EL (cell line): ENCODE measurements at regions not wholly inside any gene's neighbourhood (a gene's known extent, or its start where the extent isn't known, plus 50 kb on each side); places are given as distances from the start of the nearest gene placed in this dataset.
"Not testable (repeated sequence)": the region's sequence is repeated elsewhere in the genome, so short reads cannot be mapped to it uniquely, and the experiment has no call there.

ENCODE experiments used
- DNase-seq: peaks from one replicate; pipeline ENCODE4 v3.0.0-alpha.2; 2016

DNA sequence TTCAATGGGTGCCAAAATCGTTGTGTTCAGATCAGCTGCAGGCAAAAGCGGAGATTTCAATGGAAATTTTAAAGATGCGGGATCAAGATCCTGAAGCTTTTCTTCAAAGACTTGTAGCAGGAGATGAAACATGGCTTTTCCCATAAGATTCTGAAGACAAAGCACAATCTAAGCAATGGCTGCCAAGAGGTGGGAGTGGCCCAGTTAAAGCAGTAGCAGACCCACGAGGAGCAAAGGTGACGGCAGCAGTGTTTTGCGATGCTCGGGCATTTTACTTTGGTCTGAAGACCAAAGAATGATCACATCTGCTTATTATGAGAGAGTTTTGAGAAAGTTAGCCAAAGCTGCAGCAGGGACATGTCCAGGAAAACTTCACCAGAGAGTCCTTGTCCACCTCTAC is 222.9 kb downstream of the DSC3 start:
- no peak for DNase-seq

DNA sequence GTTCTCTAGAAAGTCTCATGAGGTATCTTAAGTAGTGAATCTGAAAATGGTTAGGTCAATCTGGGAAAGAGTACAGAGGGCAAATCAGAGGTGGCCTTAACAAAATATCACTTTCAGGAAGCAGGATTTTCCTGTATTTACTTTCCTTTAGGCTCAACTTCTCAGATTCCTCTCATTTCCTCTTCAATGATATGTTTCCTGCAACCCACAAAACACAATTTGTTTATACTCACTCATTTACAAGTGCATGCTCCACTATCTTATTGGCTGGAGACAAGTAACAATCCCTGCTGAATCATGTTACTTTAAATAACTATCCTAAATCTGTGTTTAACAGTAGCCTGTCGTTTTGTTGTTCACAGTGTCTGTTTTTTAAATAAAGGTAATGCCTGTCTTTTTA is 228.1 kb downstream of the DSC3 start:
- DNase-seq: no peak

GRCh38 chr18:30811580-30811979 is 231.0 kb downstream of the DSC3 start:
- DNase-seq: no peak

DNA sequence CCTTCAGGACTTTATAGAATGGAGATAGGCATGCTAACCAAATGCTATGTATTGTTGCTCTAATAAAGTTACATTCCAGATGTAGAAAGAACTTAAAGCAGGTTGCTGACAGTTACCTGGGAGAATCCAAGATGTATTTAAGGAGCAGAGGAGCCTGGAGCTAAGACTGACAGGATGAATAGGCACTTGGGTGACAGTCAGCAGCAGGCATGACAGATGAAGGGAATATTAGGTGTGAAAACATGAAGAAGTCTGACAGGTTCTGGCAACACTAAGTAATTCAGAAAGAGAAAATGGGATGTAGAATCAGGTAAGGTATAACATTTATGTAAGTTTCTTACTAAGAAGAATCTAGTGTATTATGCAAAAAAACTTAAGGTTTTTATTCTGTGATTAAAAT is 232.0 kb downstream of the DSC3 start:
- no peak for DNase-seq

DNA sequence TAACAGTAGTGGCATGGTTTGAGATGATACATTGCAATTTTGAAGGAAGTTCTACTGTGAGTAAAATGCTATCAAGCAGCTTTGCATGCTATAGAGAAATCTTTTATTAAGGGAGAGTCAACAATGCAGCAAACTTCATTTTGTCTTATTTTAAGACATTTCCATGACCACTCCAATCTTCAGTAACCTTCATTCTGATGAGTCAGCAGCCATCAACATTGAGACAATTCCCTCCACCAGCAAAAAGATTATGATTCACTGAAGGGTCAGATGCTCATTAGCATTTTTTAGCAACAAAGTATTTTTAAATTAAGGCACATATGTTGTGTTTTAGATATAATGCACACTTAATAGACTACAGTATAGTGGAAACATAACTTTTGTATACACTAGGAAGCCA is 235.7 kb downstream of the DSC3 start:
- DNase-seq: no peak

GRCh38 chr18:30800800-30801199 is 241.7 kb downstream of the DSC3 start:
- DNase-seq: no peak

DNA sequence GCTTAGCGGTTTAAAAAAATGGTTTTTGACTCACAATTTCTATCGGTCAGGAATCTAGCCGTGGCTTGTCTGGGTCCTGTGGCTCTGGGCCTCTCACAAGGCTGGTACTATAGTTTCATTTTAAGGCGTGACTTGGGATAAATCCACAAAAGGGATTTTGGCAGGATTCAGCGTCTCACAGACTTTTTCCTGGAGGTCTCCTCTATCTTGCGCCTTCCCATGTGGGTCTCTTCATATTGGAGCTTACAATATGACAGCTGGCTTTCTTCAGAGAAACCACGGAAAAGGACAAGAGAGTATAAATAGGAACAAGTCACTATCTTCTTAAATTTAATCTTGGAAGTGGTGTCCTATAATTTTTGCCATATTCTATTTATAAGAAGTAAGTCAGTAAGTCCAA is 250.5 kb downstream of the DSC3 start:
- no peak for DNase-seq

GRCh38 chr18:30788411-30788991 is 254.0 kb downstream of the DSC3 start:
- not testable (repeated sequence) for DNase-seq

DNA sequence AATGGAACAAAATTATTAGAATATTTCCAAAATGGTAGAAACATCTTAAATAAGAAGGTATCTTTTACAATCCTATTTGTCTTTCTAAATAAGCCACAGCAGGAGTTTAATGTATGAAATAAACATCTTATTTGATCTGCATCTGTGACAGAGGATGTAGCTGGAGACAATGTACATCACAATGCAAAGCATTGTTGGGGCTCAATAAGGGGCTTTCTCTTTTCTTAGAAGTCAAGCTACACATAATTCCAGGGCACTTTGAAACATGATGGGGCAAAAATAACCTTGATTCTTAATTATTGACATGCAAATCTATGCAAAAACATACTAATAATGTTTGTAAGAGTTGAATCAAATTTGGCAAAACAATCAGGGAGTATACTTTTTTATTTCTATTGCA is 255.1 kb downstream of the DSC3 start:
- DNase-seq: no peak

- DNase-seq: no peak
Measured at GRCh38 chr18:30781601-30782000, 260.9 kb downstream of the DSC3 start.

DNA sequence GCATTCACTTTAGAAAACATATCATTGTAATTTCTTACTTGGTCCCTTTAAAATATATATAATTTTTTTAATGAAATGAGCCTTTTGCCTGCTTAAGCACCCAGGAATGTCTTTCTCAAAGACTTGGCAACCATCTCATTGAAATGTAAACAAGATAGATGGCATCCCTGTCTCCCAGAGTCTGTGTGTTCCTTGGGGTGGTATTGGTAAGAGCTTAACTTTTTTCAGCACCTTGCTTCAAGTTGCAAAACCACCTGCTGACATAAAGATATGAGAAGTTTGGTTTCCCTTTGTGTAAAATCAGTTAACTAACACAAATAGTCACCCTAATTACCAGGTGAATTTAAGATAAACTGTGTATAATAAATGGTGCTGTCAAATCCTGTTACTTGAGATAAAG is 266.9 kb downstream of the DSC3 start:
- no peak for DNase-seq

DNA sequence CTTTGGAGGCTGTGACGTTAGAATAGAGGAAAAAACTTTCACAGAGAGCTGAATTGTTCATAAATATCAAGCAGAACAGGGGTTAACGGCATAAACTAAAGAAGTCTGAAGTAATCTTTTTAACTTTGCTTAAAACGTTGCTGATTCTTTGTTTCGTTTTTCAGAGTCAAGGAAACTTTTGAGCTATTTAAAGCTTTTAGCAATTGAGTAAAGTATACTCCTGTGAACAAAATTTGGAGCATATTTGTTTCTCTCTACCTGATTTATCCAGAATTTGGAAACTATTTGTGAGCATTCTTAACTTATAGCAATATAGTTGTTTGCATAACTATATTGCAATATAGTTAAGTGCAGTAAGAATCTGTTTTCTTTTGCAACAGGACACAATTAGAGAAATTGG is 270.4 kb downstream of the DSC3 start:
- DNase-seq: not testable (repeated sequence)

DNA sequence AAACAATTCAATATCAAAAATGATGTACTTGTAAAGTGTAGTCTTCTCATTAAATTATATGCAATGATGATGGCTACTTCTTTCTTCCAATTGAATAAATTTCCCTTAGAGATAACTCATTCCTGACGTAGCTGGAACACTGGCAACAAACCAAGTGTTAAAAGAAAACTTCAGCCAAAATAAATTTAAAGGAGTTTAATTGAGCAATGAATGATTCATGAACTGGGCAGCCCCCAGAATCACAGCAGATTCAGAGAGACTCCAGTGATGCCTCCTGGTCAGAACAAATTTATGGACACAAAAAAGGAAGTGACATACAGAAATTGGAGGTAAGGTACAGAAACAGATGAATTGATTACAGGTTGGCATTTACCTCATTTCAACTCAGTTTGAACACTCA is 276.5 kb downstream of the DSC3 start:
- no peak for DNase-seq

- DNase-seq: no peak
Measured at GRCh38 chr18:30765247-30765646, 277.3 kb downstream of the DSC3 start.

DNA sequence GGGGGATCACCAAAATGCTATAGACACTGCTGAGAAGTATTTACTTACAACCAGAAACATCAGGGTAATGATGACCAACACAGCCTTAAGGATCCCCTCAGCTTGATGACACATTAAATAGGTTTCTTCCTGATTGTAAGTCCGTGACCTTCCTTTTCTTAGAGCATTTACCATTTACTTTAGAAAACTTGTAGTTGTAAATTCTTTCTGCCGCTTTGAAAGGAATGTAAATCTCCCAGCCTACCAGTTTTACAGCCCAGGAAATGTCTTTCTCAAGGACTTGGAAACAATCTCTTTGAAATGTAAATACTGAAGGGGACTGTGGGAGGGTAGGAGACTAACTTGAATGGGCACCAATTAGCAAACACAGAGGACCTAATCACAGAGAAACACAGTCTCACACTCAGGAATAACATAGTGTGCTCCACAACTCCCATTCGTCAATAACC is 278.6 kb downstream of the DSC3 start:
- no peak for DNase-seq

- no peak for DNase-seq
Measured at GRCh38 chr18:30754846-30755245, 287.7 kb downstream of the DSC3 start.

DNA sequence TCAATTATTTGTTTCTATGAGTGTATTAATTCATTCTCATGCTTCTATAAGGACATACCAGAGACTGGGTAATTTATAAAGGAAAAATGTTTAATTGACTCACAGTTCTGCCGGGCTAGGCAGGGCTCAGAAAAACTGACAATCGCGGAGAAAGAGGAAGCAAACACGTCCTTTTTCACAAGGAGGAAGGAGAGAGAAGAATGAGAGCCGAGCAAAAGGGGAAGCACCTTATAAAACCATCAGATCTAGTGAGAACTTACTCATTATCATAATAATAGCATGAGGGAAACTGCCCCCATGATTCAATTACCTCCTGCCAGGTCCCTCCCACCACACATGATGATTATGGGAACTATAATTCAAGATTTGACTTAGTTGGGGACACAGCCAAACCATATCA is 294.0 kb downstream of the DSC3 start:
- no peak for DNase-seq

- no peak for DNase-seq
Measured at GRCh38 chr18:30746224-30746623, 296.3 kb downstream of the DSC3 start.

DNA sequence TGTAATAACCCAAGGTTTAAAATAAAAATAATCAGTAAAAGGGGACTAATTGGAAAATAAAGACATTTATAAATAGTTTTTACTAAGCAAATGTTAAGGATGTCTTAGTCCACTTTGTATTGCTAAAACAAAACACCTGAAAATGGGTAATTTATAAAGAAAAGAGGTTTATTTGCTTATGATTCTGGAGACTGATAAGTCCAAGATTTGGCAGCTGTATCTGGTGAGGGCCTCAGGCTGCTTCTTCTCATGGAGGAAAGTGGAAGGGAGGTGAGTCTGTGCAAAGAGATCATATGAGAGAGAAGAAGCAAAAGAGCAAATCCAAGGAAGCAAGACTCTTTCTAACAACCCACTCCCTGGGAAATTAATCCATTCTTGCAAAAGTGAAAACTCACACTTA is 299.5 kb downstream of the DSC3 start:
- DNase-seq: no peak

- no peak for DNase-seq
Measured at GRCh38 chr18:30730915-30731314, 311.6 kb downstream of the DSC3 start.

DNA sequence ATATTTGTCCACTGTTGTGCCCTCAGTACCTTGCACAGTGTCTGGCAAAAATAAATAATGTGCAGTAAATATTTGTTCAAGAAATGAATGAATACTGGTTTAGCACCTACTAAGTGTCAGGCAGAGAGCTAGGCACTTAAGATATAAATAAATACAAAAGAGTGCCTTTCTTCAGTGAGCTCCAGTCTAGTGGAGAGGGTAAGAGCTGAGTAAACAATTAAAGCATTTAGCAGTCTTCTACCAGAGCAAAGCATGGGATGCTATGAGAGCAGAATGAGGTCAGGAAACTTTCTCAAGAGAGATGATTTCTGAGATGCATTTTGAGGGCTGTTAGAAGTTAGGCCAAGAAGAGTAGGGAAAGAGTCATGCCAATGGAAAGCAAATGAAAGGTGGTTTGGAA is 314.7 kb downstream of the DSC3 start:
- DNase-seq: no peak

- DNase-seq: no peak
Measured at GRCh38 chr18:30713299-30713698, 329.2 kb downstream of the DSC3 start.

DNA sequence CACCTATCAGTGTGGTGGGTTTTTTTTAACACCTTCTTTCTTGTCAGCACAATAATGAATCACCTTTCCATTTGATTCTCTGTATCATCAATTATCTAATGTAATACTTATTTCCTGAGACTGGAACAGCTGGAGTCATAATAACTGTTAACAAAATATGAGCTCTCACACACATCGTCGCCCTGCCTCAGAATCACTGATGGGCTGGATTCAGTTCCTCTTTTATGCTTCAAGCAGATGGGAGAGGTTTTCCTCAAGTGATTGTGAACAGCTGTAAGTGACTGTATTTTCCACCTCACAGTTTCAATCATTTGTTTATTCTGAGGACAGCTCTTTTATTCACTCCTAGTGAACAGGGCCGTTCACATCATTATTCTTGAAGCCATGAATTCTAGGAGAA is 330.2 kb downstream of the DSC3 start:
- DNase-seq: no peak

DNA sequence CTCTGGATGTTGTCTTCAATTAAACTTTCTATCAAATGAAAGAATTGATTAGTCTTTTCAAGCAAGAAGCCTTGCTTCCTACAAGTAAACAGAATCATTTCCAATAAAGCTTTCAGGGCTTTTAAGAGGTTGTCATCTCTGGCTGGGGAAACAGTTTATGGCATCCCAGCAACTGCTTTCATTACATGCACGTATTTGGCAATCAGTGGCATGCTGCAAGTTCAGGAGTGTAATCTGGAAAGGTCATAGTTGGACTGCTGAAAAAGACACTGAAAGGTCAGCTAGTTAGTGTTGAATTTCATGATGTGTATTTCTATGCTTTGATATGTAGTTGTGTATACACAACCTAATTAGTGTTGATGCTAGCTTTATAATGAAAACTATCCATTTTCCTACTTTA is 332.9 kb downstream of the DSC3 start:
- DNase-seq: no peak

DNA sequence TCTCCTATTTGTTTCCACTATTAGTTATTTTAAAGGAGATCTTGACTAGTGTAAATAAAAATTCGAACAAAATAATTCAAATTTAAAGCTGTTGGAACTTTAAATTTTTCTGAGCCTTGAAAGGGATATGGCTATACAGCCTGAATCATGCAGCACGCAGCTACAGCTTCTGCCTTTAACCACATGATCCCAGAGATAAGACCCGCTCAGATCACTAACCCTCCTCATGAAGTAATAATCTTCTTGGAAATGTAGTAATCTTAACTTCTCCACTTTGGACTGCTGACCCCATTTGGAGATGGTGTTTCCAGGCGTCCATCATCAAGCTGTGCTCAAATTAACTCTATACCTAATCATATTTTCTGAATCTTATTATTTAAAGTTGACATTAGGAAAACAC is 336.6 kb downstream of the DSC3 start:
- DNase-seq: no peak

GRCh38 chr18:30698571-30698970 is 344.0 kb downstream of the DSC3 start:
- DNase-seq: no peak
